SK-N-SH treated with all-trans-retinoic acid at 6 μM for 48 hours (cell line): ENCODE measurements at regions not wholly inside any gene's neighbourhood (a gene's known extent, or its start where the extent isn't known, plus 50 kb on each side); places are given as distances from the start of the nearest gene placed in this dataset.

ENCODE experiments used
- ARNTL ChIP-seq: fragments of 450-650 bp; formaldehyde crosslinking; IDR thresholded peaks from 2 replicates; pipeline ENCODE4 v1.5.0; 2020; ENCODE audit warnings: low read depth, mild to moderate bottlenecking, moderate library complexity, borderline replicate concordance
- CREB5 ChIP-seq: fragments of 250-450 bp; sonication (Bioruptor Pico); IDR thresholded peaks from 2 replicates; pipeline ENCODE4 v1.5.1; 2020; ENCODE audit warnings: low read depth, mild to moderate bottlenecking, moderate library complexity
- CSDC2 ChIP-seq: fragments of 250-450 bp; sonication (Bioruptor Pico); IDR thresholded peaks from 2 replicates; pipeline ENCODE4 v1.5.0; 2020; ENCODE audit warnings: mild to moderate bottlenecking, moderate library complexity
- ESRRG ChIP-seq: fragments of 250-450 bp; sonication (Bioruptor Pico); IDR thresholded peaks from 2 replicates; pipeline ENCODE4 v1.6.1; 2021; ENCODE audit warnings: mild to moderate bottlenecking
- ISL1 ChIP-seq: fragments of 250-450 bp; sonication (Bioruptor Pico); IDR thresholded peaks from 2 replicates; pipeline ENCODE4 v2.1.2; 2022; ENCODE audit warnings: mild to moderate bottlenecking, moderate library complexity
- OSR1 ChIP-seq: fragments of 250-450 bp; sonication (Bioruptor Pico); IDR thresholded peaks from 2 replicates; pipeline ENCODE4 v1.8.0; 2022; ENCODE audit warnings: moderate library complexity, mild to moderate bottlenecking, inconsistent platforms
- PATZ1 ChIP-seq: fragments of 250-450 bp; sonication (Bioruptor Pico); IDR thresholded peaks from 2 replicates; pipeline ENCODE4 v1.8.0; 2020; ENCODE audit warnings: mild to moderate bottlenecking, moderate library complexity, borderline replicate concordance
- RARB ChIP-seq: fragments of 250-450 bp; sonication (Bioruptor Pico); IDR thresholded peaks from 2 replicates; pipeline ENCODE4 v1.8.0; 2021; ENCODE audit warnings: mild to moderate bottlenecking, moderate library complexity
- TCF4 ChIP-seq: fragments of 250-450 bp; sonication (Bioruptor Pico); IDR thresholded peaks from 2 replicates; pipeline ENCODE4 v1.8.0; 2021; ENCODE audit warnings: mild to moderate bottlenecking, moderate library complexity, borderline replicate concordance
- TSHZ2 ChIP-seq: fragments of 250-450 bp; sonication (Bioruptor Pico); IDR thresholded peaks from 2 replicates; pipeline ENCODE4 v1.5.0; 2020; ENCODE audit warnings: mild to moderate bottlenecking, moderate library complexity
- ZFP3 ChIP-seq: fragments of 250-450 bp; sonication (Bioruptor Pico); IDR thresholded peaks from 2 replicates; pipeline ENCODE4 v1.5.0; 2020; ENCODE audit warnings: mild to moderate bottlenecking, moderate library complexity
- ZFP30 ChIP-seq: fragments of 450-650 bp; formaldehyde crosslinking; IDR thresholded peaks from 2 replicates; pipeline ENCODE4 v1.5.0; 2022; ENCODE audit warnings: mild to moderate bottlenecking, moderate library complexity
- ZNF565 ChIP-seq: fragments of 450-650 bp; formaldehyde crosslinking; conservative IDR thresholded peaks from 2 replicates; pipeline ENCODE4 v1.5.0; 2020; ENCODE audit warnings: low read depth, mild to moderate bottlenecking, moderate library complexity
- TF ChIP-seq, protein P1 (sequence below): fragments of 250-450 bp; sonication (Bioruptor Pico); IDR thresholded peaks from 2 replicates; pipeline ENCODE4 v1.8.0; 2021; ENCODE audit warnings: low read depth, mild to moderate bottlenecking, moderate library complexity, borderline replicate concordance

DNA sequence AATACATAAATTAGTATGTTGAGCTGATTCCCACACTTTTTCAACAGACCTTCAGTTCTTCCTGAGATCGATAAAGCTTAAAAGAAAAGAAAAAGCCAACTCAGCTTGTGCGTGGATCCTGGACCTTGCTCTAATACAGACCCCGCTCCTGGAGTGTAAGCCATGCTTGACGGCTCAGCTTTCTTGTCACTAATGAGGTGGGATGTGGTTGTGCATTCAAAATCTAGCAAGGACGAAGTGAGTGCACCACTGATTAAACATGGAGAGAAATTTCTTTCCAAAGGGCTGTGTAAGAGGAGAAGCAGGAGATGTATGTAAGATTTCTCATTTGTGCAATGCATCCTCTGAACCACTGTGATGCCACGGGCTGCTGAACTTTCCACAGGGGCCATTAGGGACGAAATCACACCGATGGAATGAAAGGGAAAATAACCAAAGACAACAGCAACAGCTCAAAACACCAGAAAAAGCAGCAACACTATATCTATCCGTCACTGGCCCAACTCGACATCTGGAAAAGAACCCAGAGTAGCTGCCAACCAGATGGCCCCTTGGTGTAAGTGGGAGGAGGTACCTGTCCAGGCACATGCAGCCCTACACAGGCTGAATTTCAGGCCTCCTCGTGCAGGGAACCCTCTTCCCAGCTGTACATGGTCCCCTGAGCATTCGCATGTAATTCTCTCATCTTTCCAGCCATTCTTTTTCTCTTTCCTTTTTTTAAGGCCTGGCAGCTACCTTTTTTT, 178.9 kb downstream of the SREK1 start:
- no peak for TF ChIP-seq PATZ1 (CRISPR knock-in tag)
- TF ChIP-seq CREB5 (CRISPR knock-in tag) = no peak
- no peak for TF ChIP-seq ZNF565 (CRISPR knock-in tag)
- TF ChIP-seq TSHZ2 (CRISPR knock-in tag) = no peak
- no peak for TF ChIP-seq OSR1
- TF ChIP-seq, protein P1, sequence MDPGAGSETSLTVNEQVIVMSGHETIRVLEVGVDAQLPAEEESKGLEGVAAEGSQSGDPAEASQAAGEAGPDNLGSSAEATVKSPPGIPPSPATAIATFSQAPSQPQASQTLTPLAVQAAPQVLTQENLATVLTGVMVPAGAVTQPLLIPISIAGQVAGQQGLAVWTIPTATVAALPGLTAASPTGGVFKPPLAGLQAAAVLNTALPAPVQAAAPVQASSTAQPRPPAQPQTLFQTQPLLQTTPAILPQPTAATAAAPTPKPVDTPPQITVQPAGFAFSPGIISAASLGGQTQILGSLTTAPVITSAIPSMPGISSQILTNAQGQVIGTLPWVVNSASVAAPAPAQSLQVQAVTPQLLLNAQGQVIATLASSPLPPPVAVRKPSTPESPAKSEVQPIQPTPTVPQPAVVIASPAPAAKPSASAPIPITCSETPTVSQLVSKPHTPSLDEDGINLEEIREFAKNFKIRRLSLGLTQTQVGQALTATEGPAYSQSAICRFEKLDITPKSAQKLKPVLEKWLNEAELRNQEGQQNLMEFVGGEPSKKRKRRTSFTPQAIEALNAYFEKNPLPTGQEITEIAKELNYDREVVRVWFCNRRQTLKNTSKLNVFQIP = no peak
- no peak for TF ChIP-seq ZFP30 (CRISPR knock-in tag)
- no peak for TF ChIP-seq ISL1 (CRISPR knock-in tag)
- TF ChIP-seq RARB (CRISPR knock-in tag) = no peak
- no peak for TF ChIP-seq ARNTL (CRISPR knock-in tag)
- TF ChIP-seq ESRRG (CRISPR knock-in tag) = no peak
- no peak for TF ChIP-seq CSDC2 (CRISPR knock-in tag)
- no peak for TF ChIP-seq ZFP3 (CRISPR knock-in tag)
- peak; percentile 59; the same call in 1 of the 2 replicates for TF ChIP-seq TCF4 (CRISPR knock-in tag)
